Mesenchymal stem cell (in vitro differentiated cells and primary cell): ENCODE measurements at regions not wholly inside any gene's neighbourhood (a gene's known extent, or its start where the extent isn't known, plus 50 kb on each side); places are given as distances from the start of the nearest gene placed in this dataset.
A peak's percentile ranks its signal among the peaks of the same experiment; 100 is the strongest.

Experiments used
- DNase-seq: peaks from one replicate; pipeline ENCODE4 v3.0.0-alpha.2; 2013
- H2AFZ ChIP-seq: one replicate; pipeline ENCODE4 v1.6.1; 2013; ENCODE audit warnings: low read depth, mild to moderate bottlenecking, control low read depth, inconsistent platforms, low read length, moderate library complexity
- H2AK5ac ChIP-seq: 2 replicates; pipeline ENCODE4 v1.6.1; 2013; ENCODE audit warnings: low read length, moderate library complexity, mild to moderate bottlenecking, inconsistent platforms; ENCODE audit not compliant: severe bottlenecking
- H2BK120ac ChIP-seq: one replicate; pipeline ENCODE4 v1.6.1; 2013; ENCODE audit warnings: low read depth, mild to moderate bottlenecking, inconsistent platforms, low read length, moderate library complexity
- H2BK12ac ChIP-seq, 2 experiments: one replicate each; pipeline ENCODE4 v1.6.1; 2013; ENCODE audit warnings: inconsistent platforms in 2 of 2, low read length in 2 of 2, mild to moderate bottlenecking in 2 of 2, moderate library complexity in 2 of 2, control low read depth in 1 of 2
- H2BK15ac ChIP-seq: one replicate; pipeline ENCODE4 v1.6.1; 2013; ENCODE audit warnings: mild to moderate bottlenecking, low read depth, inconsistent platforms; ENCODE audit not compliant: poor library complexity, severe bottlenecking
- H2BK5ac ChIP-seq: 2 replicates; pipeline ENCODE4 v1.6.1; 2013; ENCODE audit warnings: low read depth, mild to moderate bottlenecking, low read length, control low read depth, inconsistent platforms; ENCODE audit not compliant: poor library complexity, severe bottlenecking
- H3K14ac ChIP-seq, 2 experiments: one replicate each; pipeline ENCODE4 v1.6.1; 2013; ENCODE audit warnings: inconsistent platforms in 2 of 2, low read length in 2 of 2, control low read depth in 1 of 2, mild to moderate bottlenecking in 1 of 2, moderate library complexity in 1 of 2
- H3K18ac ChIP-seq, 2 experiments: one replicate each; pipeline ENCODE4 v1.6.1; 2013; ENCODE audit warnings: inconsistent platforms in 2 of 2, low read length in 2 of 2, control low read depth in 1 of 2, low read depth in 1 of 2, mild to moderate bottlenecking in 1 of 2
- H3K23ac ChIP-seq, 2 experiments: one replicate each; pipeline ENCODE4 v1.6.1; 2013; ENCODE audit warnings: inconsistent platforms in 2 of 2, low read length in 2 of 2, mild to moderate bottlenecking in 2 of 2, moderate library complexity in 2 of 2, control low read depth in 1 of 2
- H3K27ac ChIP-seq: 2 replicates; pipeline ENCODE4 v1.5.1; 2013; ENCODE audit warnings: mild to moderate bottlenecking, moderate library complexity, low read length, control low read depth, inconsistent platforms; ENCODE audit not compliant: poor library complexity, severe bottlenecking
- H3K27me3 ChIP-seq, 2 experiments: 2 replicates each; pipeline versions ENCODE4 v1.6.1 to v1.7.0; 2013; ENCODE audit warnings: low read length in 2 of 2, mild to moderate bottlenecking in 2 of 2, moderate library complexity in 2 of 2, control low read depth in 1 of 2, inconsistent platforms in 1 of 2; ENCODE audit not compliant: control insufficient read depth in 1 of 2, insufficient read depth in 1 of 2
- H3K36me3 ChIP-seq, 2 experiments: 2 replicates each; pipeline versions ENCODE4 v1.6.1 to v1.7.0; 2013; ENCODE audit warnings: low read length in 2 of 2, control low read depth in 1 of 2, inconsistent platforms in 1 of 2, low read depth in 1 of 2, mild to moderate bottlenecking in 1 of 2; ENCODE audit not compliant: insufficient read depth in 2 of 2, control insufficient read depth in 1 of 2
- H3K4ac ChIP-seq, 2 experiments: one replicate each; pipeline ENCODE4 v1.6.1; 2013; ENCODE audit warnings: inconsistent platforms in 2 of 2, low read length in 2 of 2, mild to moderate bottlenecking in 2 of 2, moderate library complexity in 2 of 2, control low read depth in 1 of 2, low read depth in 1 of 2
- H3K4me1 ChIP-seq: 2 replicates; pipeline ENCODE4 v1.6.1; 2013; ENCODE audit warnings: low read depth, low read length, control low read depth; ENCODE audit not compliant: control insufficient read depth, insufficient read depth
- H3K4me2 ChIP-seq: 2 replicates; pipeline ENCODE4 v1.6.1; 2013; ENCODE audit warnings: low read length, mild to moderate bottlenecking, inconsistent platforms; ENCODE audit not compliant: poor library complexity, severe bottlenecking
- H3K4me3 ChIP-seq, 2 experiments: 2 replicates each; pipeline versions ENCODE4 v1.5.1 to v1.7.0; 2013; ENCODE audit warnings: low read length in 2 of 2, mild to moderate bottlenecking in 2 of 2, control low read depth in 1 of 2, low read depth in 1 of 2; ENCODE audit not compliant: insufficient read depth in 1 of 2
- H3K79me1 ChIP-seq: replicated peaks from 2 replicates; pipeline ENCODE4 v1.6.1; 2013; ENCODE audit warnings: mild to moderate bottlenecking, control low read depth, low read length, inconsistent platforms; ENCODE audit not compliant: poor library complexity, severe bottlenecking
- H3K9ac ChIP-seq: 2 replicates; pipeline ENCODE4 v1.7.0; 2013; ENCODE audit warnings: mild to moderate bottlenecking, low read length, moderate library complexity
- H3K9me3 ChIP-seq: 2 replicates; pipeline ENCODE4 v1.7.0; 2013; ENCODE audit warnings: mild to moderate bottlenecking, low read length; ENCODE audit not compliant: control insufficient read depth
- H4K8ac ChIP-seq: one replicate; pipeline ENCODE4 v1.6.1; 2013; ENCODE audit warnings: inconsistent platforms, mild to moderate bottlenecking, low read length, moderate library complexity
- H4K91ac ChIP-seq: one replicate; pipeline ENCODE4 v1.6.1; 2013; ENCODE audit warnings: mild to moderate bottlenecking, low read length, inconsistent platforms
- WGBS: methylation state at CpG from one replicate; pipeline ENCODE4 v1.1.7; 2013; ENCODE audit warnings: mixed read lengths; 5-methylcytosine and 5-hydroxymethylcytosine counted together

DNA sequence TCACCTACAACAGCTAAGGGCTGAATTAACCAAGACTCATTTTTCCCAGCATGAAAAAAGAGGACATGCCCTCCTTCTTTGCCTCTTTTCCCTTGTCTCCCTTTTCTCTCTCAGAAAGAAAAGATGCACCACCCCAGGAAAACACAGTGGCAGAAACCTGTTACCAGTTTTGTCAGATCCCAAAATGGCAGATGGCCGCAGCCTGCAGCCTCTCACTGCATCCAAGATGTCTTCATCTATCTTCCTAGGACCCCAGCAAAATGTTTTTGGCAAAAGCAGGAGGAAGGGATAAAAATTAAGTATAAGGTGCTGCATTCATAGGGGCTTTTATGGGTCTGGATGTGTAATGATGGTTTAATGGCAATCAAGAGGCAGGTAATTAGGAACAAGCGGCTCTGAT lies 266.6 kb upstream of the NPVF start:
- H4K8ac ChIP-seq, result no peak overlapping the region
- DNase-seq, result no peak
- no peak overlapping the region for H2BK12ac ChIP-seq
- H3K79me1 ChIP-seq, result no peaks in the 10 kb centered on the region
- H2AFZ ChIP-seq, result no peak overlapping the region
- no peak overlapping the region for H3K9ac ChIP-seq
- no peak overlapping the region for H3K27ac ChIP-seq
- H2AK5ac ChIP-seq, result no peak overlapping the region
- H3K18ac ChIP-seq, result no peak overlapping the region
- H2BK5ac ChIP-seq, result no peak overlapping the region
- H2BK120ac ChIP-seq, result no peak overlapping the region
- no peak overlapping the region for H3K23ac ChIP-seq
- H3K27me3 ChIP-seq, result no peaks in the 10 kb centered on the region
- H3K4ac ChIP-seq, result no peak overlapping the region
- no peaks in the 10 kb centered on the region for H3K36me3 ChIP-seq
- H3K4me1 ChIP-seq, result no peaks in the 10 kb centered on the region
- H3K4me3 ChIP-seq, result no peak overlapping the region
- no peak overlapping the region for H4K91ac ChIP-seq
- no peak overlapping the region for H3K4me2 ChIP-seq
- H3K9me3 ChIP-seq, result peaks cover 2% of the 10 kb centered on the region
- H3K14ac ChIP-seq, result no peak overlapping the region
- WGBS, result 100% methylated on average over 1 of the region's 2 CpGs
- H2BK15ac ChIP-seq, result no peak overlapping the region

DNA sequence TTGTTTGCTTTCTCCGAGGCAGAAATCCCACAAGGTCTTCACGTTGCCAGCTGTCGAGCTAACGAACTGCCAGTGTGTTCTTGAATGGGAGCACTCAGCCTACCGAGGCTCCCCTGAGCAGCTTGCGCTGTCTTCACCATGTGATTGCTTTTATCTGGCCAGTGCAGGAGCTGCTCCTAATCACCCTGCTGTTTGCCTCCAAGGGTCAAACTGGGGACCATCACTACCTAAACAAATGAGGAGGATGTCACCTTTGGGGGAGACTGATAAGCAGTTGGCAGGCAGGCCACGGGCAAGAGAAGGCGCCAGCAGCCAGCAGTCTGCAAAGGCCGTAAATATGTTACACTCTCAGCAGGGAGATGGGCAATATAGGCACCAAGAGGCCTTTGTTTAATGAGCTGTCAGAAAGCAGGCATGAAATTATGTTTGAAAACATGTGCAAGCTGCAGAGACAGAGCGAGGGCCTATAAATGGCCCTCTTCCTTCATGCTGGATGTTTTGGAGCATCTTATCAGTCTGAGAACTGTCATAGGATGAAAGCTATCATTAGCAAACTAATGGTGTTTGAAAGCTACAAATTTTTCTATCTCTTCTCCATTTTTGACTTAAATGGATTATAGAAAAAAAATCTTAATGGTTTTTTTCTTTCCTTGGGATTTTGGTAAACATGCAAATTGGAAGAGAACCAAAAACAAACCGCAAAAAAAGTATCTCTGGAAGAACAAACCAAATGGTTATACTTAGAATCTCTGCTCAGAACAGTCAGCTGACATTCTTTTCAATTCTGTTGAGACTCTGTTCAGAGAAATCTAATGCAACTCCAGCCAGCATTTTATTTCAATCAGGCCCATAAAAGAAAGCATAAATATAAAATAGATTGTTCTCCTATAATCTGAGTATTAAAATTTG lies 267.3 kb upstream of the NPVF start:
- Histone ChIP-seq H2BK5ac (no peak overlapping the region), H2BK120ac (no peak overlapping the region), H3K4me2 (no peak overlapping the region), H4K91ac (no peak overlapping the region), H3K18ac (no peak overlapping the region), H3K23ac (no peak overlapping the region), H3K9me3 (peaks cover 2% of the 10 kb centered on the region), H2BK12ac (no peak overlapping the region), H3K79me1 (no peaks in the 10 kb centered on the region), H3K9ac (peak overlapping the region; percentile 29), H3K4me3 (no peak overlapping the region), H3K27me3 (peaks cover 0 to 3% of the 10 kb centered on the region in 2 experiments), H2BK15ac (no peak overlapping the region), H2AK5ac (no peak overlapping the region), H3K27ac (no peak overlapping the region), H3K36me3 (no peaks in the 10 kb centered on the region), H4K8ac (no peak overlapping the region), H2AFZ (peak overlapping the region; percentile 18), H3K4ac (no peak overlapping the region), H3K4me1 (no peaks in the 10 kb centered on the region), H3K14ac (no peak overlapping the region)
- 34% methylated on average over 11 of the region's 11 CpGs for WGBS
- DNase-seq, result no peak

DNA sequence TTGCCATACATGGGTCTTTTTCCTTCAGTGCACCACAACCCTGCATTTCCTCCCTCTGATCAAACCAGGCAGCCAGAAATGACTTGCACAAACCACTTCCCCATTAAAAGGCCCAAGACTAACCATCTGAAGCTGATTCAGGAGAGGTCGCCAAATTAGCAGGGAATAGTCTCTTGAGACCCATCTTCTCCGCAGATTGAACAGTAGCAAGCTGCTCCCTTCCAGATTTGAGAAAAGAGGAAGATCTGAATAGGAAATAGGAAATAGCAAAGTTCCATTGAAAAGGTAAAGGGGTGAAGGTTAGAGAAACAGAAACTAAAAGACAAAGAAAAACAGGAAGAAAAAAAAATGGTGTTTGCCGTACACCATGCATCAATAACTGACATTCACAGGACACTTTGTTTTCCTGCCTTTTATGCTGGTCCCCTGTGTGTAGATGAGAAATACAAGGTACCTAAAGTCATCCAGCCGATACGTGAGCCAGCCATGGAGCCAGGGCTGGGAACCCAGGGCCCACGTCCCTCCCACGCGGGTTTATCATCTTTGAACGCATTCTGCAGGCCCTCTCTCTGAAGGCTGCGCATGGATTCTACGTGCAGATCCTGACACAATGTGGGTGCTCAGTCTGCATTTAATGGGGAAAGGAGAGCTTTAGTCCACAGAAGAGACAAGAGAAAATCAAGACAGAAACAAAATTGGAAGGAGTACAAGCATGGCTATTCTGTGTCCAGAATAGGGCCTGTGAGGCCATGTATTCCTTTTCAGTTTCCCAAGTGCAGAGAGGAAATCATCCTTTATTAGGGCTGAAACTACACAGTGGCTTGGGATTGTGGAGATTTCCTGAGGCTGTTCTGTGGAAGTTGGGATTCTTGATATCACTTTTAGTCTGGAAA lies 268.4 kb upstream of the NPVF start:
- H3K27me3 ChIP-seq, result peaks cover 0 to 4% of the 10 kb centered on the region in 2 experiments

DNA sequence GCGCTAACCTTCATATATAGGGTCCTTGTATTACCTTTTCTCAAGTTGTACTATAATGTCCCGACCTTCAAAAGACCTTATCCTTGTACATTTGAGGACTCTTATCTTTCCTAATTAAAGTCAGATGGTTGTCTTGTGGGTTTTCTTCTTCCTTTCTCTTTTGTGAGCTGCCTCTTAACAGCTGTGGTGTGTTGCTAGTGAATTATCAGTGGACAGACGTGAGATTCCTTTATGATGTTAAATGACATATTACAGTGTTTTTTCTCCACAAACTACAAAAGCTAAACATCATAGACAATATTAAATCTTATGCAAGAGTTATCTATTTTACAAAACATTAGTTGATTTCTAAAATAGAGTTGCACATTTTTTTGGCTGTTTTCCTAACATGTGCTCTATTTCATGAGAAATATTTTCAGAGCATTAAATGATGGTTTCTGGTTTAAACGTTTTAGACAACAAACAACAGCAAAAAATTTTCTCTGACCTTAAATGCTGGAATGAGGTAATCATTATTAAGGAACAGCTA lies 272.2 kb upstream of the NPVF start:
- Histone ChIP-seq H4K8ac (no peak overlapping the region), H3K23ac (no peak overlapping the region), H3K9me3 (peaks cover 2% of the 10 kb centered on the region), H3K79me1 (no peaks in the 10 kb centered on the region), H3K9ac (no peak overlapping the region), H3K4me2 (no peak overlapping the region), H3K27ac (no peak overlapping the region), H4K91ac (no peak overlapping the region), H3K4ac (no peak overlapping the region), H2BK5ac (no peak overlapping the region), H2BK15ac (no peak overlapping the region), H3K18ac (no peak overlapping the region), H2AK5ac (no peak overlapping the region), H3K14ac (no peak overlapping the region), H3K36me3 (no peaks in the 10 kb centered on the region), H3K4me1 (no peaks in the 10 kb centered on the region), H2AFZ (no peak overlapping the region), H2BK12ac (no peak overlapping the region), H3K27me3 (peaks cover 0 to 6% of the 10 kb centered on the region in 2 experiments), H2BK120ac (no peak overlapping the region), H3K4me3 (no peak overlapping the region)
- no peak for DNase-seq
- WGBS, result no CpG with 5 or more reads among the region's 4 CpGs

More for the DNA sequence above, 268.4 kb upstream of the NPVF start:
- H2BK15ac ChIP-seq, result no peak overlapping the region
- no peak overlapping the region for H3K27ac ChIP-seq
- peak overlapping the region; percentile 29 for H3K9ac ChIP-seq
- H3K4me2 ChIP-seq, result no peak overlapping the region
- no peak overlapping the region for H2BK5ac ChIP-seq
- no peak for DNase-seq
- no peak overlapping the region for H4K8ac ChIP-seq
- no peaks in the 10 kb centered on the region for H3K79me1 ChIP-seq
- peak overlapping the region in 1 of 2 experiments; percentile 40 for H3K4me3 ChIP-seq
- no peak overlapping the region for H2BK12ac ChIP-seq
- no peak overlapping the region for H4K91ac ChIP-seq
- no peak overlapping the region for H3K14ac ChIP-seq
- H3K23ac ChIP-seq, result no peak overlapping the region
- no peak overlapping the region for H3K18ac ChIP-seq
- no peak overlapping the region for H2AFZ ChIP-seq
- no peak overlapping the region for H2BK120ac ChIP-seq
- 92% methylated on average over 10 of the region's 11 CpGs for WGBS
- no peak overlapping the region for H2AK5ac ChIP-seq
- peaks cover 2% of the 10 kb centered on the region for H3K9me3 ChIP-seq
- no peaks in the 10 kb centered on the region for H3K4me1 ChIP-seq
- H3K4ac ChIP-seq, result no peak overlapping the region
- no peaks in the 10 kb centered on the region for H3K36me3 ChIP-seq
